ENCODE measurements at regions not wholly inside any gene's neighbourhood (a gene's known extent, or its start where the extent isn't known, plus 50 kb on each side); places are given as distances from the start of the nearest gene placed in this dataset.

DNA sequence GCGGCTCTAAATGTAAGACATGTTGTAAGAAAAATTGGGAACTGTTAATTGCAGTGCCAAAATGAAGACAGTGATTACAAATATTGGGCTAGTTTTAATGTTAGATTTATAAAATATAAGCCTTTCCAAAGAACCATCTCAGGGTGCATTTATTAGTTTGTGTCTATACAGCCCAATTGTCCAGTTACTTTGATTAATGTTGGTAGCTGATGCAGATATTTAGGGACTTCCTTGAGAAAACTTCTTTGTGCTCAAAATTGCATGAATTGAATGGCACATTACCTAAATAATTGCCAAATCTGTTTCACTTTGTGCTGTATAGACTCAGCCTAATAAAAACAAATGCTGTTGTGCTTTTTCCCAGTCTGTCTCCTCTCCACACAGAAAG lies 83.7 kb downstream of the DAD1 start:
- H3K9me3 ChIP-seq (ENCODE audit: control insufficient read depth, low read depth, low read length): no peaks in the 10 kb centered on the region
- WGBS (ENCODE audit: insufficient coverage, low lambda C conversion rate): no CpG with 5 or more reads among the region's 1 CpG
- no peaks in the 10 kb centered on the region for H3K27me3 ChIP-seq (ENCODE audit: control insufficient read depth, insufficient read depth, low read length)
- no peak overlapping the region for H3K4me3 ChIP-seq (ENCODE audit: low read length)
- no peak overlapping the region for H3K27ac ChIP-seq (ENCODE audit: low read length)
- no peak for DNase-seq
- H3K36me3 ChIP-seq (ENCODE audit: control insufficient read depth, insufficient read depth, low read length): no peaks in the 10 kb centered on the region
- H3K4me1 ChIP-seq (ENCODE audit: control insufficient read depth, insufficient read depth, low read length): no peaks in the 10 kb centered on the region

DNA sequence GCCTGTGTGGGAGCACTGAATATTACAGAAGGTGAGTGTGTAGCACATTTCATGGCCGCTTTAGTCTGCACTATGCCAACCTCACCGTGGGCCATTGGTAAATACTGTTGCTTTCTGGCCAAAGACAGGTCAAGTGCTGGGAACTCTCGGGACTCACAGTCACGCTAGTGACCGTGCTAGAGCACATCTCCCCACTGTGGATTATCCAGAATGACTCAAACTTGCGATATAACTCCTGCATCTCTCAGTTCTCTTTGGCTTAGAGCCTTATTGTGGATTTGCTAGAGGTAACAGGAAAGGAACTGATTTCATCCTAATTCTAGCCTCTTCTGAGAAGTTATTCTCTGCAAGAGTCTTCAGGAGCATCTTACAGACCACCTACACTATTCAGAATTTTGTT lies 86.5 kb downstream of the DAD1 start:
- Histone ChIP-seq H3K4me3 (ENCODE audit: low read length) (no peak overlapping the region), H3K27ac (ENCODE audit: low read length) (no peak overlapping the region), H3K27me3 (ENCODE audit: control insufficient read depth, insufficient read depth, low read length) (no peaks in the 10 kb centered on the region)

GRCh38 chr14:22502007-22502406 lies 87.0 kb downstream of the DAD1 start:
- no peaks in the 10 kb centered on the region for H3K4me1 ChIP-seq (ENCODE audit: control insufficient read depth, insufficient read depth, low read length)
- no peak overlapping the region for H3K27ac ChIP-seq (ENCODE audit: low read length)
- H3K27me3 ChIP-seq (ENCODE audit: control insufficient read depth, insufficient read depth, low read length): no peaks in the 10 kb centered on the region
- WGBS (ENCODE audit: insufficient coverage, low lambda C conversion rate): no CpG with 5 or more reads among the region's 10 CpGs
- no peaks in the 10 kb centered on the region for H3K9me3 ChIP-seq (ENCODE audit: control insufficient read depth, low read depth, low read length)
- H3K36me3 ChIP-seq (ENCODE audit: control insufficient read depth, insufficient read depth, low read length): no peaks in the 10 kb centered on the region
- no peak overlapping the region for H3K4me3 ChIP-seq (ENCODE audit: low read length)
- no peak for DNase-seq

More for the DNA sequence above, 86.5 kb downstream of the DAD1 start:
- no peak for DNase-seq
- H3K9me3 ChIP-seq (ENCODE audit: control insufficient read depth, low read depth, low read length): no peaks in the 10 kb centered on the region
- no peaks in the 10 kb centered on the region for H3K36me3 ChIP-seq (ENCODE audit: control insufficient read depth, insufficient read depth, low read length)
- no CpG with 5 or more reads among the region's 6 CpGs for WGBS (ENCODE audit: insufficient coverage, low lambda C conversion rate)
- H3K4me1 ChIP-seq (ENCODE audit: control insufficient read depth, insufficient read depth, low read length): no peaks in the 10 kb centered on the region

- no peak for DNase-seq
- H3K27ac ChIP-seq (ENCODE audit: low read length): no peak overlapping the region
- H3K36me3 ChIP-seq (ENCODE audit: control insufficient read depth, insufficient read depth, low read length): no peaks in the 10 kb centered on the region
Observed at GRCh38 chr14:22500954-22501726, 87.9 kb downstream of the DAD1 start.

GRCh38 chr14:22500525-22500924 lies 88.5 kb downstream of the DAD1 start:
- Histone ChIP-seq H3K36me3 (ENCODE audit: control insufficient read depth, insufficient read depth, low read length) (no peaks in the 10 kb centered on the region), H3K27ac (ENCODE audit: low read length) (no peak overlapping the region), H3K4me3 (ENCODE audit: low read length) (no peak overlapping the region), H3K4me1 (ENCODE audit: control insufficient read depth, insufficient read depth, low read length) (no peaks in the 10 kb centered on the region), H3K9me3 (ENCODE audit: control insufficient read depth, low read depth, low read length) (no peaks in the 10 kb centered on the region), H3K27me3 (ENCODE audit: control insufficient read depth, insufficient read depth, low read length) (no peaks in the 10 kb centered on the region)
- DNase-seq: no peak
- no CpG with 5 or more reads among the region's 2 CpGs for WGBS (ENCODE audit: insufficient coverage, low lambda C conversion rate)

More at GRCh38 chr14:22500954-22501726, 87.9 kb downstream of the DAD1 start:
- WGBS (ENCODE audit: insufficient coverage, low lambda C conversion rate): no CpG with 5 or more reads among the region's 10 CpGs
- H3K9me3 ChIP-seq (ENCODE audit: control insufficient read depth, low read depth, low read length): no peaks in the 10 kb centered on the region
- H3K4me3 ChIP-seq (ENCODE audit: low read length): no peak overlapping the region
- no peaks in the 10 kb centered on the region for H3K4me1 ChIP-seq (ENCODE audit: control insufficient read depth, insufficient read depth, low read length)
- H3K27me3 ChIP-seq (ENCODE audit: control insufficient read depth, insufficient read depth, low read length): no peaks in the 10 kb centered on the region

DNA sequence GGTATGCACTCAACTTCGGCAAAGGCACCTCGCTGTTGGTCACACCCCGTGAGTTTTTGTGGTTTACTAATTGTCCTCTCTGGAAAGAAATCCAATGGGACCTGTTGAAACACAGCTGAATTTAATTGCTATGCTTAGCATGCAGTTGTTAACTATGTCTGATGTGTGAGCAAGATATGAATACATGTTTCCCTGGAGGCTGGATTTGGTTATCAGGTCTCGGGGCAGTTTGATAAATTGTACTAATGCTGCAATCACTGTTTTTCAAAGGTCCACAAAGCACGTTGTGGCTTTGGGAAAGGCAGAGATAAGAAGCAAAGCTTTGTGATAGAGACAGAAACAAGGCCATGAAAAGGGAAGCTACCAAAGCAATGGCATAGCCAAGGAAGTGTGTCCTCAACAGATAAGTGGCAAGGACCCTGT lies 91.3 kb downstream of the DAD1 start:
- DNase-seq: no peak
- Histone ChIP-seq H3K4me1 (ENCODE audit: control insufficient read depth, insufficient read depth, low read length) (no peaks in the 10 kb centered on the region), H3K9me3 (ENCODE audit: control insufficient read depth, low read depth, low read length) (no peaks in the 10 kb centered on the region), H3K27me3 (ENCODE audit: control insufficient read depth, insufficient read depth, low read length) (no peaks in the 10 kb centered on the region), H3K36me3 (ENCODE audit: control insufficient read depth, insufficient read depth, low read length) (no peaks in the 10 kb centered on the region), H3K4me3 (ENCODE audit: low read length) (no peak overlapping the region), H3K27ac (ENCODE audit: low read length) (no peak overlapping the region)
- 20% methylated on average over 1 of the region's 5 CpGs for WGBS (ENCODE audit: insufficient coverage, low lambda C conversion rate)

DNA sequence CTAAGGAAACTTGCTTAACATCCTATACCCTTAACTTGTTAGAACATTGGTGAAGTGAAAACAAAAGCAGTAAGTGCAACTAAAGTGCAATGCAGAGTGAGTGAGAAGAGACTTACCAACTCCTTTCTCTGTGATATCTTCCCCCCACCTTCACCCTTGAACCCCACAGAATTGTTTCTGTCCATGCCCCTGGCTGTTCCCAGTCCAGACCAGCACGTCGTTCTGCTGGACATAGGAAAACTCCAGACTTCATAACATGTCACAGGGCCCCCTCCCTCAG lies 91.9 kb downstream of the DAD1 start:
- Histone ChIP-seq H3K9me3 (ENCODE audit: control insufficient read depth, low read depth, low read length) (no peaks in the 10 kb centered on the region), H3K4me3 (ENCODE audit: low read length) (no peak overlapping the region), H3K36me3 (ENCODE audit: control insufficient read depth, insufficient read depth, low read length) (no peaks in the 10 kb centered on the region), H3K4me1 (ENCODE audit: control insufficient read depth, insufficient read depth, low read length) (no peaks in the 10 kb centered on the region), H3K27me3 (ENCODE audit: control insufficient read depth, insufficient read depth, low read length) (no peaks in the 10 kb centered on the region), H3K27ac (ENCODE audit: low read length) (no peak overlapping the region)
- no peak for DNase-seq
- no CpG with 5 or more reads among the region's 2 CpGs for WGBS (ENCODE audit: insufficient coverage, low lambda C conversion rate)

GRCh38 chr14:22494486-22495135 lies 94.4 kb downstream of the DAD1 start:
- H3K4me1 ChIP-seq (ENCODE audit: control insufficient read depth, insufficient read depth, low read length): no peaks in the 10 kb centered on the region
- H3K4me3 ChIP-seq (ENCODE audit: low read length): no peak overlapping the region
- H3K9me3 ChIP-seq (ENCODE audit: control insufficient read depth, low read depth, low read length): no peaks in the 10 kb centered on the region
- no peaks in the 10 kb centered on the region for H3K27me3 ChIP-seq (ENCODE audit: control insufficient read depth, insufficient read depth, low read length)
- no peak for DNase-seq
- no peaks in the 10 kb centered on the region for H3K36me3 ChIP-seq (ENCODE audit: control insufficient read depth, insufficient read depth, low read length)
- WGBS (ENCODE audit: insufficient coverage, low lambda C conversion rate): 63% methylated on average over 1 of the region's 5 CpGs
- H3K27ac ChIP-seq (ENCODE audit: low read length): no peak overlapping the region

DNA sequence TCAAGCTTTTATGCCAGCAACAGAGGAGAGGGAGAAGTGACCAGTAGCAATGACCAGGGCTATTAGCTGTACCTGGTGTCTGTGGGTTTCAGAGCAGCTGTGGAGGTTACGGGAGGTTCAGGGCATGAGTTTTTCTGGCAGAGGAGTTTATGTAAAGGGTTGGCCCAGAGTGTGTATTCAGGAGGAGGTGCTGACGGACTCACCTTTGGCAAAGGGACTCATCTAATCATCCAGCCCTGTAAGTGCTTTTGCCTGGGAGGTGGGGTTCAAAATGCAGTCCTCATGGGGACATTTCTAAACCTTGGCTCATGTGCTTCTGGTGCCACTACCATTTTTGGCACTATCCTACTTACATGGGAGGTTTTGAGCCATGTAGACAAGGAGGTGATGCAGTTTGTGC lies 95.3 kb downstream of the DAD1 start:
- no peaks in the 10 kb centered on the region for H3K27me3 ChIP-seq (ENCODE audit: control insufficient read depth, insufficient read depth, low read length)

GRCh38 chr14:22492622-22493542 lies 96.1 kb downstream of the DAD1 start:
- H3K27ac ChIP-seq (ENCODE audit: low read length): no peak overlapping the region
- H3K27me3 ChIP-seq (ENCODE audit: control insufficient read depth, insufficient read depth, low read length): no peaks in the 10 kb centered on the region
- H3K4me3 ChIP-seq (ENCODE audit: low read length): no peak overlapping the region
- WGBS (ENCODE audit: insufficient coverage, low lambda C conversion rate): 100% methylated on average over 1 of the region's 15 CpGs
- no peaks in the 10 kb centered on the region for H3K36me3 ChIP-seq (ENCODE audit: control insufficient read depth, insufficient read depth, low read length)
- H3K9me3 ChIP-seq (ENCODE audit: control insufficient read depth, low read depth, low read length): no peaks in the 10 kb centered on the region
- no peak for DNase-seq
- H3K4me1 ChIP-seq (ENCODE audit: control insufficient read depth, insufficient read depth, low read length): no peaks in the 10 kb centered on the region

More for the DNA sequence above, 95.3 kb downstream of the DAD1 start:
- DNase-seq: no peak
- H3K4me3 ChIP-seq (ENCODE audit: low read length): no peak overlapping the region
- H3K27ac ChIP-seq (ENCODE audit: low read length): no peak overlapping the region
- no peaks in the 10 kb centered on the region for H3K4me1 ChIP-seq (ENCODE audit: control insufficient read depth, insufficient read depth, low read length)
- H3K36me3 ChIP-seq (ENCODE audit: control insufficient read depth, insufficient read depth, low read length): no peaks in the 10 kb centered on the region
- H3K9me3 ChIP-seq (ENCODE audit: control insufficient read depth, low read depth, low read length): no peaks in the 10 kb centered on the region
- no CpG with 5 or more reads among the region's 2 CpGs for WGBS (ENCODE audit: insufficient coverage, low lambda C conversion rate)
